Loucy (cell line): ENCODE measurements at regions not wholly inside any gene's neighbourhood (a gene's known extent, or its start where the extent isn't known, plus 50 kb on each side); places are given as distances from the start of the nearest gene placed in this dataset.

Experiments
- H2AFZ ChIP-seq: fragments of 200-600 bp; sonication (generic); 2 replicates; pipeline ENCODE4 v1.6.0; 2016; ENCODE audit warnings: antibody characterized with exemption, mild to moderate bottlenecking, low read length, moderate library complexity
- H3F3A ChIP-seq: fragments of 200-600 bp; 2 replicates; pipeline ENCODE4 v1.6.0; 2016; ENCODE audit warnings: antibody characterized with exemption, low read depth, mild to moderate bottlenecking
- H3K27me3 ChIP-seq: fragments of 200-600 bp; sonication (generic); 2 replicates; pipeline ENCODE4 v1.6.1; 2014; ENCODE audit warnings: low read length, mild to moderate bottlenecking; ENCODE audit not compliant: insufficient read depth, poor library complexity, severe bottlenecking
- H3K36me3 ChIP-seq: fragments of 200-600 bp; sonication (generic); 2 replicates; pipeline ENCODE4 v1.6.1; 2016; ENCODE audit warnings: low read length; ENCODE audit not compliant: insufficient read depth
- H3K4me1 ChIP-seq: fragments of 200-600 bp; sonication (generic); 2 replicates; pipeline ENCODE4 v1.5.1; 2014; ENCODE audit warnings: low read length, mild to moderate bottlenecking; ENCODE audit not compliant: insufficient read depth, poor library complexity, severe bottlenecking
- H3K4me2 ChIP-seq: fragments of 200-600 bp; sonication (generic); 2 replicates; pipeline ENCODE4 v1.6.0; 2014; ENCODE audit warnings: antibody characterized with exemption, low read length, low read depth, mild to moderate bottlenecking; ENCODE audit not compliant: poor library complexity, severe bottlenecking
- H3K4me3 ChIP-seq: fragments of 200-600 bp; sonication (generic); 2 replicates; pipeline ENCODE4 v1.5.1; 2014; ENCODE audit warnings: low read length, mild to moderate bottlenecking, mixed read lengths; ENCODE audit not compliant: poor library complexity, severe bottlenecking
- H3K79me2 ChIP-seq: fragments of 200-600 bp; sonication (generic); 2 replicates; pipeline ENCODE4 v1.6.1; 2014; ENCODE audit warnings: low read length; ENCODE audit not compliant: insufficient read depth
- H3K9ac ChIP-seq: fragments of 200-600 bp; sonication (generic); 2 replicates; pipeline ENCODE4 v1.6.0; 2014; ENCODE audit warnings: mild to moderate bottlenecking, low read depth, low read length, moderate library complexity; ENCODE audit not compliant: poor library complexity, severe bottlenecking
- H3K9me2 ChIP-seq: fragments of 200-600 bp; sonication (generic); replicated peaks from 2 replicates; pipeline ENCODE4 v1.6.1; 2016; ENCODE audit warnings: low read depth, low read length, mixed read lengths
- H3K9me3 ChIP-seq: fragments of 200-600 bp; sonication (generic); 2 replicates; pipeline ENCODE4 v1.6.1; 2014; ENCODE audit warnings: mild to moderate bottlenecking, antibody characterized with exemption, low read length, low read depth; ENCODE audit not compliant: insufficient read depth
- H4K20me1 ChIP-seq: fragments of 200-600 bp; sonication (generic); 2 replicates; pipeline ENCODE4 v1.6.0; 2014; ENCODE audit warnings: antibody characterized with exemption, low read length, mild to moderate bottlenecking; ENCODE audit not compliant: insufficient read depth, poor library complexity, severe bottlenecking
- EZH2phosphoT487 ChIP-seq: fragments of 200-600 bp; IDR thresholded peaks from 2 replicates; pipeline ENCODE4 v1.6.1; 2018; ENCODE audit warnings: antibody characterized with exemption, mild to moderate bottlenecking, moderate library complexity, borderline replicate concordance
- TF ChIP-seq, protein P1 (sequence below): fragments of 200-600 bp; sonication (generic); conservative IDR thresholded peaks from 2 replicates; pipeline ENCODE4 v1.5.1; 2014; ENCODE audit warnings: mild to moderate bottlenecking, antibody characterized with exemption, low read length

- H3K9ac ChIP-seq, result no peak overlapping the region
- no peaks in the 10 kb centered on the region for H3K36me3 ChIP-seq
- no peak overlapping the region for H3K4me2 ChIP-seq
- no peak overlapping the region for H2AFZ ChIP-seq
- H3K4me1 ChIP-seq, result no peaks in the 10 kb centered on the region
- TF ChIP-seq, protein P1, sequence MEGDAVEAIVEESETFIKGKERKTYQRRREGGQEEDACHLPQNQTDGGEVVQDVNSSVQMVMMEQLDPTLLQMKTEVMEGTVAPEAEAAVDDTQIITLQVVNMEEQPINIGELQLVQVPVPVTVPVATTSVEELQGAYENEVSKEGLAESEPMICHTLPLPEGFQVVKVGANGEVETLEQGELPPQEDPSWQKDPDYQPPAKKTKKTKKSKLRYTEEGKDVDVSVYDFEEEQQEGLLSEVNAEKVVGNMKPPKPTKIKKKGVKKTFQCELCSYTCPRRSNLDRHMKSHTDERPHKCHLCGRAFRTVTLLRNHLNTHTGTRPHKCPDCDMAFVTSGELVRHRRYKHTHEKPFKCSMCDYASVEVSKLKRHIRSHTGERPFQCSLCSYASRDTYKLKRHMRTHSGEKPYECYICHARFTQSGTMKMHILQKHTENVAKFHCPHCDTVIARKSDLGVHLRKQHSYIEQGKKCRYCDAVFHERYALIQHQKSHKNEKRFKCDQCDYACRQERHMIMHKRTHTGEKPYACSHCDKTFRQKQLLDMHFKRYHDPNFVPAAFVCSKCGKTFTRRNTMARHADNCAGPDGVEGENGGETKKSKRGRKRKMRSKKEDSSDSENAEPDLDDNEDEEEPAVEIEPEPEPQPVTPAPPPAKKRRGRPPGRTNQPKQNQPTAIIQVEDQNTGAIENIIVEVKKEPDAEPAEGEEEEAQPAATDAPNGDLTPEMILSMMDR, result no peak
- TF ChIP-seq EZH2phosphoT487, result no peak
- no peaks in the 10 kb centered on the region for H3K79me2 ChIP-seq
- H3K9me2 ChIP-seq, result no peaks in the 10 kb centered on the region
- 0 out of 2 replicates have a peak, but pooled peaks cover 4% of the 10 kb centered on the region for H3K9me3 ChIP-seq
- no peaks in the 10 kb centered on the region for H3K27me3 ChIP-seq
- H3K4me3 ChIP-seq, result no peak overlapping the region
- no peaks in the 10 kb centered on the region for H3F3A ChIP-seq
- no peaks in the 10 kb centered on the region for H4K20me1 ChIP-seq
These were observed 80.7 kb upstream of the KAZN start for GRCh38 chr1:14517841-14518180.

GRCh38 chr1:14519976-14520375, 78.5 kb upstream of the KAZN start:
- no peaks in the 10 kb centered on the region for H3K9me2 ChIP-seq
- 0 out of 2 replicates have a peak, but pooled peaks cover 4% of the 10 kb centered on the region for H3K9me3 ChIP-seq
- no peak overlapping the region for H3K4me2 ChIP-seq
- no peaks in the 10 kb centered on the region for H4K20me1 ChIP-seq
- no peaks in the 10 kb centered on the region for H3F3A ChIP-seq
- H3K9ac ChIP-seq, result no peak overlapping the region
- H3K4me1 ChIP-seq, result no peaks in the 10 kb centered on the region
- H3K79me2 ChIP-seq, result no peaks in the 10 kb centered on the region
- TF ChIP-seq, protein P1, result no peak
- TF ChIP-seq EZH2phosphoT487, result no peak
- no peaks in the 10 kb centered on the region for H3K27me3 ChIP-seq
- H3K4me3 ChIP-seq, result no peak overlapping the region
- no peak overlapping the region for H2AFZ ChIP-seq
- no peaks in the 10 kb centered on the region for H3K36me3 ChIP-seq

- H3K4me1 ChIP-seq, result no peaks in the 10 kb centered on the region
- H3K4me3 ChIP-seq, result no peak overlapping the region
- H2AFZ ChIP-seq, result no peak overlapping the region
- H3K9me3 ChIP-seq, result 0 out of 2 replicates have a peak, but pooled peaks cover 4% of the 10 kb centered on the region
- H3K27me3 ChIP-seq, result no peaks in the 10 kb centered on the region
- no peaks in the 10 kb centered on the region for H3K9me2 ChIP-seq
- H4K20me1 ChIP-seq, result no peaks in the 10 kb centered on the region
- no peak for TF ChIP-seq EZH2phosphoT487
- TF ChIP-seq, protein P1, result no peak
- no peaks in the 10 kb centered on the region for H3K79me2 ChIP-seq
- no peak overlapping the region for H3K4me2 ChIP-seq
- H3K9ac ChIP-seq, result no peak overlapping the region
- no peaks in the 10 kb centered on the region for H3F3A ChIP-seq
- no peaks in the 10 kb centered on the region for H3K36me3 ChIP-seq
These were observed 77.8 kb upstream of the KAZN start for GRCh38 chr1:14520514-14521163.
